Activated naive CD8-positive, alpha-beta T cell treated with anti-CD3 and anti-CD28 coated beads for 36 hours (primary cell): ENCODE measurements at regions not wholly inside any gene's neighbourhood (a gene's known extent, or its start where the extent isn't known, plus 50 kb on each side); places are given as distances from the start of the nearest gene placed in this dataset.

Experiments
- DNase-seq: peaks from one replicate; pipeline ENCODE4 v3.0.0; 2021
- H3K27ac Mint-ChIP-seq: one replicate; pipeline ENCODE4 v1.8.0; 2022; ENCODE audit warnings: mild to moderate bottlenecking, moderate library complexity, mixed read lengths
- H3K27me3 Mint-ChIP-seq: one replicate; pipeline ENCODE4 v1.8.0; 2022; ENCODE audit warnings: mild to moderate bottlenecking, mixed read lengths
- H3K36me3 Mint-ChIP-seq: one replicate; pipeline ENCODE4 v1.8.0; 2021; ENCODE audit warnings: mild to moderate bottlenecking, mixed read lengths
- H3K4me1 Mint-ChIP-seq: one replicate; pipeline ENCODE4 v1.8.0; 2021; ENCODE audit warnings: mixed read lengths
- H3K4me3 Mint-ChIP-seq: one replicate; pipeline ENCODE4 v1.8.0; 2022; ENCODE audit warnings: mild to moderate bottlenecking, moderate library complexity, mixed read lengths
- H3K9me3 Mint-ChIP-seq: one replicate; pipeline ENCODE4 v1.8.0; 2022; ENCODE audit warnings: mixed read lengths

DNA sequence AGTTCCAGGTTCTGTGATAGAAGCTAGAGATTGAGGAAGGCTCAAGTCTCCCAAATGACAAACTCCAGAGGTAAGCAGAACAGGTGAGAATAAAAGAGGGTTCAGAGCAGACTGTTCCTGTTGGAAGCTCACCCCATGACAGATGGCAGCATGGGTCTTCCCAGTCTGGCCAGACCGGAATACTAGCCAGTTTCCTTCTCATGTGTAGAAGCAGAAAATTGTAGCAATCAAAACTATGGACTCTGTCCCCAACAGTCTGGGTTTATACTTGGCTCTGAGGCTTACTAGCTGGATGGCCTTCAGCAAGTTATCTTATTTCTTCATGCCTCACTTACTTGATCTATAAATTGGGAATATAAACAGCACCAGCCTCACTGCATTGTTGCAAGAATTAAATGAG lies 494.8 kb downstream of the MN1 start:
- H3K27ac Mint-ChIP-seq = no peak overlapping the region
- no peaks in the 10 kb centered on the region for H3K36me3 Mint-ChIP-seq
- peaks cover 11% of the 10 kb centered on the region for H3K27me3 Mint-ChIP-seq
- no peak for DNase-seq
- peaks cover 11% of the 10 kb centered on the region for H3K9me3 Mint-ChIP-seq
- H3K4me3 Mint-ChIP-seq = no peak overlapping the region
- no peaks in the 10 kb centered on the region for H3K4me1 Mint-ChIP-seq

DNA sequence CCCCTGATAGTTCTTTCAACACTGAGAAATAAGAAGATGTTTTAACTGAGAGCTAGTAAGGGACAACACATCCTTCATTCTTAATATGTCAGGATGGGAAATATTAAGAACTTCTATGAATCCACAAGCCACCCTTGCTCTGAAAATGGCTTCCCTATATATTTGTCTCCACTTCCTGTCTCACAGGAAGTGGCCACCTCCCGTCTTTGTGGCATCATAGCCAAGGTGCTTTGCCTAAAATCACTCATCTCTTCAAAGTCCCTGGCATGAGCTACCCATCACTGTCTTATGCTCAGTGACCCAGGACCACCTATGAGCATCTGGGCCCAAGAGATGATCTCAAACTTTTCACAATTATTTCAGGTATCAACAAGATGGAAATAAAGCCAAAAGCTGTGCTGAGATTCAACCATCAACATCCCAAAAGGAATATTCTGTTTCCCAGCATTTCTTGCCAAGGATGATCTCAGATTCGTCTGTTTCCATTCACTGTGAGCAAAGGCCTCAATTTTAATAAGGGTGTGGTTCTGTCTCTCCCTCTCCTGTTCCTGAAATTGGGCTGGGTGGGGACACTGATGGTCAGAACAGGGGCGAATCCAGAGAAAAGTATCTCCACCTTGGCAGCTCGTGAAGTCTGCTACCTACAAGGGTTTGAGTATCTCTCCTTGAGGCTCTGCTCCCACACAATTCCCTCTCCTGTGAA lies 493.9 kb downstream of the MN1 start:
- Mint-ChIP-seq H3K27ac (no peak overlapping the region), H3K4me1 (no peaks in the 10 kb centered on the region), H3K4me3 (no peak overlapping the region), H3K27me3 (peaks cover 8% of the 10 kb centered on the region), H3K9me3 (peaks cover 11% of the 10 kb centered on the region), H3K36me3 (no peaks in the 10 kb centered on the region)
- DNase-seq = no peak

DNA sequence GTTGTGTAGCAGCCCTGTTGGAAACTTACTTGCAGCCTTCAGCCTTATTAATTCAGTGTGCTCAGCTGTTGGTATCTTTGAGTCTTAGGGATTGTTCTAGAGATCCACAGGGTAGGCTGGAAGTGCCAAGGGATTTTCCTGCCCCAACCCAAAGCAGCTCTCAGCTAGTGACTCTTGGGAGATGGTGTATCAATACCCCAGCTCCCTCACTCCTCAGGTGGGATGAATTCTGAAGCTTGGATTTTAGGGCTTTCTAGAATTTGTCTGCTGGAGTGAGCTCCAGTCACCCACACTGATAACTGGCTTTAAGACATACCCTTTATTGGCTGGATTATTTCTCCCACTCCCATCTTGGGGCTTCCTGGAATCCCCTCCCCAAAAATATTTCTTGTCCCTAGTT lies 493.0 kb downstream of the MN1 start:
- DNase-seq = no peak
- no peaks in the 10 kb centered on the region for H3K4me1 Mint-ChIP-seq
- H3K4me3 Mint-ChIP-seq = no peak overlapping the region
- H3K27me3 Mint-ChIP-seq = peaks cover 6% of the 10 kb centered on the region
- H3K36me3 Mint-ChIP-seq = no peaks in the 10 kb centered on the region
- peaks cover 11% of the 10 kb centered on the region for H3K9me3 Mint-ChIP-seq
- H3K27ac Mint-ChIP-seq = no peak overlapping the region

DNA sequence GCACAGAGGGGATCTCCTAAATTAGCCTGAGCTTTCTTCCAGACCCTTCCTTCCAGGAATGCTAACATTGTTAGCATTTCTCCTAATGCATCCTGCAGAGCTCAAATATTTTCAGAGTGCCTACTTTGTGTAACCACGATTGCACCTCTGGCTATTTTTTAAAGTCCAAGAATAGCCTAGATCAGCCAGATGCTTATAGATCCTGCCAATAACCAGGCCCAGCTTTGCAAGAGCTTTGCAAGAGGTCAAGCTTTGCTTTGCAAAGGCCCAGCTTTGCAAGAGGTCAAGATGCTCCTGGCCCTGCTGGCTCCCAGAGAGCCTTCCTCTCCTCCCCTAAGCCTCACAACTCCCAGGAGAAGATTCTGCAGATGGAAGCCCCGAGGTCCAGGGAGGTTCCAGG lies 491.9 kb downstream of the MN1 start:
- Mint-ChIP-seq H3K27ac (no peak overlapping the region), H3K4me3 (no peak overlapping the region), H3K36me3 (no peaks in the 10 kb centered on the region), H3K27me3 (peaks cover 5% of the 10 kb centered on the region), H3K9me3 (peaks cover 11% of the 10 kb centered on the region), H3K4me1 (no peaks in the 10 kb centered on the region)
- no peak for DNase-seq

DNA sequence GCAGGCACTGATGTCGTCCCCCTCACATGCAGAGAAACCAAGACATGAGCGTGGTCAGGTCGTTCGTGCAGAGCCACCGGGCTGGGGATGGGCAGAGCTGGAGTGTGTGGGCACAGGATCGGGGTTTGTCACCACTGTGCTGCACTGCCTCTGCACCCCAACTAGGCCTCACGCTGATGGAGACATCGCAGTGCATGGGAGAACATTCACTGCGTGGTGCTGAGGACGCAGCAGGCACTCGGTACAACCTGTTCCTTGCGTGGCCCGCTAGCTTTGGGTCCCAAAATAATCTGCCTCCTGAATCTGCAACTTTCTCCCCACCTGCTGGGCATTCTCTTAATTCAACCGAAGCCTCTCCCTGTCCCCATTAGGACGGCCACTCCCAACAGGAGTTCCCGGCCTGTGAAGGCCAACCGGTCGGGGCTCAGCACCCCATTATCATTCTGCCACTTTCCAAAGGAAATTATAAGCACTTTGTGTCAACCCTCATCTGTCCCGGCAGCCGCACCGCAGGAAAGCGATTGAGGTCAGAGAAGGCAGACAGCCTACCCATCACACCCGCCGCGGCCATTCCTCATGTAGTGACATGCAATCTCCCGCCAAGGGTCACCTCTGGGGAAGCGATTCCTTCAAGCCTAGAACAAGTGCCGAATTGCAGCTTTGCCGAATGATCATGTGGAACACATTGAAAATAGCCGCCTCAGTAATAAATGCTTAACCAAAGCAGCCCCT lies 490.4 kb downstream of the MN1 start:
- no peaks in the 10 kb centered on the region for H3K4me1 Mint-ChIP-seq
- no peaks in the 10 kb centered on the region for H3K36me3 Mint-ChIP-seq
- no peak overlapping the region for H3K4me3 Mint-ChIP-seq
- no peak for DNase-seq
- peaks cover 11% of the 10 kb centered on the region for H3K9me3 Mint-ChIP-seq
- H3K27me3 Mint-ChIP-seq = peaks cover 13% of the 10 kb centered on the region
- no peak overlapping the region for H3K27ac Mint-ChIP-seq

DNA sequence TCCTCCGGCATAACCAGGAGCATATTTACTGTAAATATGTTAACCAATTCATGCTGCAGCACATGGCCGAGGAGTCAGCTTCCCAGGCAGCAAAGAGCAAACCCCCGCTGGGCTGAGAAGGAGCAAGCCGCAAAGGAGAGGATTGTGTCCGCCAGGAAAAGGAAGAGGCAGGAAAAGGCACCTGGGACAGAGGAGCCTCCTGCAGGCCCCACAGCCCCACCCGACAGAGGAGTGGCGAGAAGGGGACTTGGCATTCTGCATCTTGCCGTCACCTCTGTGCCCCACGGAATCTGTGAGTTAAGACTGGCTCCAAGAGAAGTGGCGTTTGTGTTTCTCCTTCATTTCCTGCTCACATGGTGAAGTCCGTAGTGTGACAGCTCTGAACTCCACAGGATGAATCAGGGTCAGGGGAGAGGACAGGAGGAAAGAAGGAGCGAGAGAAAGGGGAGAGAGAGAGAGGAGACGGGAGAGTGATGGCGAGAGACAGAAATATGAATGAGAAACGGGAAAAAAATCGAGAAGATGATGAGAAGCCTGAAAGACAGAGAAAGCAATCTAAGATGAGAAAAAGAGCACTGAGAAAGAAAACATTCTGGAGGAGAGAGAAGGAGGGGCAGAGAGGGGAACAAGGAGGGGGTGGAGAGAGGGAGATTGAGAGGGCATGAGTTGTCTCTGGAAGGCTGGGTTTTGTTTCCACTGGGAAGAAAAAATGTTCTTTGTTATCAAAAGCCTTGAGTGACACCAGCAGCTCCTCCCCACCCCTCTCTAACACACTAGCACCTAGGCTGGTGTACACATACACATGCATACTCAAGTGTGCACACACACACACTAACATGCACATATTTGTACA lies 489.6 kb downstream of the MN1 start:
- Mint-ChIP-seq H3K4me1 (no peaks in the 10 kb centered on the region), H3K4me3 (no peak overlapping the region), H3K27ac (no peak overlapping the region), H3K27me3 (peaks cover 19% of the 10 kb centered on the region), H3K9me3 (peaks cover 11% of the 10 kb centered on the region), H3K36me3 (no peaks in the 10 kb centered on the region)
- DNase-seq = no peak

DNA sequence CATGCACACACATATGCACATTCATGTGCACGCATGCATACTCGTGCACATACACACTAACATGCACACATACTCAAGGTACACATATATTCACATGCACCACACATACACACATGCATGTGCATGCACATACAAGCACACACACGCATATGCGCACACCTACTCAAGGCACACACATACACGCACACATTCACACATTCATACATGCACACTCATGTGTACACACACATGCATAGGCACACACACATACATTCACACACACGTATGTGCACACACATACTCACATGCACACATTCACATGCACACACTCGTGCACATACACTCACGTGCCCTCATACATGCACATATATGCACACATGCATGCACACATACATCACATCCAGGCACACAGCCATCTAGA lies 489.0 kb downstream of the MN1 start:
- Mint-ChIP-seq H3K4me3 (no peak overlapping the region), H3K4me1 (no peaks in the 10 kb centered on the region), H3K27ac (no peak overlapping the region), H3K27me3 (peaks cover 22% of the 10 kb centered on the region), H3K9me3 (peaks cover 10% of the 10 kb centered on the region), H3K36me3 (no peaks in the 10 kb centered on the region)
- DNase-seq = no peak

DNA sequence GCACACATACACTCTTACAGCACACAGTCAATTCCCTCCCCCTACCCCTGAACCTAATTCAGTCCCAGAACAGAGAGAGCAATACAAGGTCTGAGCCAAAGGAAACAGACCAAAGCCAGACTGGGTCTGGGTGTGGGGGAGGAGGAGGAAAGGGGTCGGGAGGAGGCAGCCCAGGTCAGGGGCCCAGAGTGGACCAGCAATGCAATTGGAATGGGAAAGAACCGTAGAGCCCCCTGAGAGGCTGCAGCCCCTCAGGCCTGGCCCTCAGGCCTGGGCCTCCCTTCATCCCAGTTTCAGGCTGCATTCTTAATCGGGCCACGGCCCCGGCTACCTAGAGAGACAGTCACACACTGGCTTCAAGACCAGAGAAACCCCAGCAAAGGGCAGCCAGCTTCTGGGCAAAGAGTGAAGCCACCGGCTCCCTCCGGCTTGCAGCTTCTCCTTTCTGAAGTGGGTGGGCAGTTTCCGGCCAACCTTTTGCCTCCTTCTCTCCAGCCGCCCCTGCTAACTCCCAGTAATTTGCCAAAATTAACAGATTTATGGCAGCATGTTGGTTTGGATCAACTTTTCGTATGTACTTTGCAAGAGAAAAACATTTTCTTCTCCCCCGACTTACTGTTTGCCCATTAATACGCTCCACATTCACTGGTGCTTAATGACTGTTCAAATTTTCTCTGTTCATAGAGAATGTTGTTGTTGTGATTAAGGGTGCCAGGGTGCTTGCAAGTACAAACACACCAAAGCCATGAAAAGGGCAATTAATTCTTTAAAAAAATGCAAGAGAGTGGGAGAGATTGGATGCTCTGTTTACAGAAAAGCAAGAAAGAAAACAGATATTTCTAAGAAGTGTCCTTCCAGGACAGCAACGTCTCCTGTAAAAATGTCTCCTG lies 488.3 kb downstream of the MN1 start:
- Mint-ChIP-seq H3K27ac (no peak overlapping the region), H3K36me3 (no peaks in the 10 kb centered on the region), H3K27me3 (peaks cover 27% of the 10 kb centered on the region), H3K9me3 (peaks cover 4% of the 10 kb centered on the region), H3K4me1 (no peaks in the 10 kb centered on the region), H3K4me3 (no peak overlapping the region)
- DNase-seq = no peak

DNA sequence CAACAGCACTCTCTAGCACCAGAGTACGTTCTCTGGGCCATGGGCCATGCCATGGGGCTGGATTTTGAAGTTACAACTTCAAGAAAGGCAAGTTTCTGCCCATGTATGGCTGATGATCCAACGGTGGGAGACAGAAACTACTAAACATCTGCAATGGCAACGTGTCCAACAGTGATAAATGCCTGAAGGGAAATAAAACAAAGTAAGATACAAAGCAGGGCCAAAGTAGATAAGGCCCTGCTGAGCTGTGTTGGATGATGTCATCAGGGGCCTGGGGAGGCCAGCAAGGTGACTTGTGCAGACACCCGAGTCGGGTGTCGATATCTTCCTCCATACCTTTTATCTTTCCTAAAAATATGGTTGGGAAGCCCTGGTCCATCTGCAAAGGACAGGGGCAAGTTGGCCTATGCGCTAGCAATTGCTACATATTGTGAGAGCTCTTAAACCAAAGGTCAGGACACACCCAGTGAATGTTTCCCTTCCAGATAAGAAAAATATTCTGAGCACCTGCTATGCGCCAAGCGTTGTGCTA lies 487.2 kb downstream of the MN1 start:
- DNase-seq = no peak
- Mint-ChIP-seq H3K27ac (no peak overlapping the region), H3K27me3 (peaks cover 37% of the 10 kb centered on the region), H3K36me3 (no peaks in the 10 kb centered on the region), H3K9me3 (peaks cover 1% of the 10 kb centered on the region), H3K4me3 (no peak overlapping the region), H3K4me1 (no peaks in the 10 kb centered on the region)

DNA sequence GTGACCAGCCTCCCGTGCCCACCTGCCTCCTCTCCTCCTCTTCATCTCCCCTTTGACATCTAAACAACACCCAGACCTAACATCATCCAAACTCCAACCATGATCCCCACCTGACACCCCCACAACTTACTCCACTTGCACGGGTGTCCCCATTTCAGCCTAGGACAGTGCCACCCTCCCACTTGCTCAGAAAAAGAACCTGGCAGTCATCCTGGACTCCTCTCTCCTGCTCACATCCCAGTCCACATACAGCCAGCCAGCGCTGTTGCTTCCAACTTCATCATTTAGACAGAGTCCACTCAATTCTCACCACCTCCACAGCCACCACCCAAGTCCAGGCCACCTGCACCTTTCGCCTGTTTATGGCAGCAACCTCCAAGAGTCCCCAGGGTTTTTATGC lies 485.7 kb downstream of the MN1 start:
- no peaks in the 10 kb centered on the region for H3K4me1 Mint-ChIP-seq
- no peak overlapping the region for H3K4me3 Mint-ChIP-seq
- DNase-seq = no peak
- peaks cover 1% of the 10 kb centered on the region for H3K9me3 Mint-ChIP-seq
- H3K36me3 Mint-ChIP-seq = no peaks in the 10 kb centered on the region
- peaks cover 42% of the 10 kb centered on the region for H3K27me3 Mint-ChIP-seq
- no peak overlapping the region for H3K27ac Mint-ChIP-seq

DNA sequence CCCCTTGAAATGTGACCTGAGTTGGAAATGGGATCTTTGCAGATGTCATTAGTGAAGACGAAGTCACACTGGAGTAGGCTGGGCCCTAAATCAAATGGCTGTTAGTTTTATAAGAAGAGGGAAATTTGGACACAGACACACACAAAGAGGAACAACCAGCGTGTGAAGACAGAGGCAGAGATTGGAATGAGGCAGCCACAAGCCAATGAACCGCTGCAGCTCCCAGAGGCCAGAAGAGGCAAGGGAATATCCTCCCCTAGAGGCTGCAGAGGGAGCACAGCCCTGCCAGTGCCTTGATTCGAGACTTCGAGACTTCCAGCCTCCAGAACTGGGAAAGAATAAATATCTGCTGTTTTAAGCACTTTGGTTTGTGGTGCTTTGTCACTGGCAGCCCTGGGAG lies 484.5 kb downstream of the MN1 start:
- no peak overlapping the region for H3K27ac Mint-ChIP-seq
- no peaks in the 10 kb centered on the region for H3K36me3 Mint-ChIP-seq
- H3K27me3 Mint-ChIP-seq = peaks cover 48% of the 10 kb centered on the region
- H3K4me3 Mint-ChIP-seq = no peak overlapping the region
- H3K4me1 Mint-ChIP-seq = no peaks in the 10 kb centered on the region
- DNase-seq = no peak
- peaks cover 1% of the 10 kb centered on the region for H3K9me3 Mint-ChIP-seq

DNA sequence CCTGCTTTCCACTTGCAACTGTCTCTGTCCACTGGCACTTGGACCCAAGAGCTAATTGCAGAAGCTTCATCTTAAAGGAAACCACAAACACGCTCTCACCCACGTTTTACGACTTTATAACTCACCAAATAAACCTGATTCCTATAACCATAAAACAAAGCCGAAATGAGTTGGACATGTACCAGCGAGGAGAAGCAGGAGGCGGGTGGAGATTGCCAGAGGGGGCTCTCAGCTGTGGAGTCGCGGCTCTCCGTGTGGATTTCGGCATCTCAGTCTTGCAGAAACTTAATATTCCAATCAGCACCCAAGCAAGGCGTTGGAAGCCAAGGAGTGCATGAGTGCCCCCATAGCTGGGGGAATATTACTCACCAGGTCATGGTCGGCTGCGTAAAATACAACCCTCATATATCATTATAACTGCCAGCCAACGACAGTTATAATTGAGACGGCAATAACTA lies 483.6 kb downstream of the MN1 start:
- H3K36me3 Mint-ChIP-seq = no peaks in the 10 kb centered on the region
- DNase-seq = no peak
- H3K9me3 Mint-ChIP-seq = peaks cover 3% of the 10 kb centered on the region
- H3K27ac Mint-ChIP-seq = no peak overlapping the region
- no peaks in the 10 kb centered on the region for H3K4me1 Mint-ChIP-seq
- H3K27me3 Mint-ChIP-seq = peaks cover 57% of the 10 kb centered on the region
- no peak overlapping the region for H3K4me3 Mint-ChIP-seq

DNA sequence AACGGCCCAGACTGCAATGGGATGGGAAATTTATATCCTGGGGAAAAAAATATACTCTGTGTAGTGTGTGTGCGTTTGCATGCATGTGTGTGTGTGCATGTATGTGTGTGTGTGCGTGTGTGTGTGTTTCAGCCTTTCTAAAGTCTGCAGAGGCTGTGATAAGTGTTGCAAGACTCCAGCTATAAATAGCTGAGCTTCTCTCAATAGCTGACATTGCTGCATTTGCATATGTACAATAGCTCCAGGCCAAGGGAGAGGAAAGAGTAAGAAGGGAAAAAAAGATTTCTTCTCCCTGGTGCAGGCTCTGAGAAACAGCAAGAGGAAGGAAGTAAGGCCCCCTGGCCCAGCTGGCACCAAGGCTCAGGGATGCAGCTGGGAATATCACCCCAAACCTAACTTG lies 483.0 kb downstream of the MN1 start:
- H3K9me3 Mint-ChIP-seq = peaks cover 3% of the 10 kb centered on the region

DNA sequence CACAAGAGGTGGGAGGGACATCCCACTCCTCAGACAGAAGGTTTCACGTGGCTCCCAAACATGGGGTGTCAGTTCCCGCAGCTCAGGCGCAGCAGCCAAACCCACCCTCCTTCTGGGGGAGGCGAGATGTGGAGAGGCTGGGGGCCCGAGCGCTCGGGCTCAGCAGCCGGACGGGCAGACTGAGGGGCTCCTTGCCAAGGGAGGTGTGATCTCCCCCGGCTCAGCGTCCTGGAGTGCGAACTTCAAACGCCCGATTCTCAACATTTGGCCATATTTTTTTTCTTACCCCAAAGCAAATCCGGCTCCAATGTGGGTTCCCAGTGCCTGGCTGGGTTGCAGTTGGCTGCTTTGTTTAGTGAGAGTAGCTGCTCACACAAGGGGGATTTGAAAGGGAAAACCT lies 477.9 kb downstream of the MN1 start:
- no peak overlapping the region for H3K4me3 Mint-ChIP-seq
- H3K4me1 Mint-ChIP-seq = no peaks in the 10 kb centered on the region
- peaks cover 55% of the 10 kb centered on the region for H3K27me3 Mint-ChIP-seq
- peaks cover 3% of the 10 kb centered on the region for H3K9me3 Mint-ChIP-seq
- DNase-seq = no peak
- H3K36me3 Mint-ChIP-seq = no peaks in the 10 kb centered on the region
- H3K27ac Mint-ChIP-seq = no peak overlapping the region

More for the DNA sequence above, 483.0 kb downstream of the MN1 start:
- H3K27me3 Mint-ChIP-seq = peaks cover 60% of the 10 kb centered on the region
- no peaks in the 10 kb centered on the region for H3K36me3 Mint-ChIP-seq
- no peak overlapping the region for H3K27ac Mint-ChIP-seq
- no peak overlapping the region for H3K4me3 Mint-ChIP-seq
- no peak for DNase-seq
- H3K4me1 Mint-ChIP-seq = no peaks in the 10 kb centered on the region
